ENCODE measurements at regions not wholly inside any gene's neighbourhood (a gene's known extent, or its start where the extent isn't known, plus 50 kb on each side); places are given as distances from the start of the nearest gene placed in this dataset.

GRCh38 chr3:74516019-74516418 is 98.4 kb downstream of the CNTN3 start:
- TF ChIP-seq POLR2A (IDR thresholded peaks at IDR 0.05) (no peak), CTCF (IDR thresholded peaks at IDR 0.05) (no peak)

Data from Peyer's patch (tissue), 4 donors.